ENCODE measurements at regions not wholly inside any gene's neighbourhood (a gene's known extent, or its start where the extent isn't known, plus 50 kb on each side); places are given as distances from the start of the nearest gene placed in this dataset.

- TF ChIP-seq EZH2phosphoT487 (IDR thresholded peaks at IDR 0.05; ENCODE audit: insufficient read depth, low read depth) (no peak), EZH2 (IDR thresholded peaks at IDR 0.05; ENCODE audit: insufficient read depth, poor library complexity, severe bottlenecking) (no peak)
- Histone ChIP-seq H3K36me3 (ENCODE audit: low read depth) (no peaks in the 10 kb centered on the region), H3F3A (ENCODE audit: insufficient read depth) (no peaks in the 10 kb centered on the region), H2AFZ (no peak overlapping the region), H3K4me2 (ENCODE audit: unreplicated experiment) (no peak overlapping the region), H3K27me3 (replicated peaks; ENCODE audit: insufficient read depth) (peaks cover 16% of the 10 kb centered on the region), H3K79me2 (ENCODE audit: insufficient read depth) (no peaks in the 10 kb centered on the region), H3K9me3 (ENCODE audit: low read depth) (no peaks in the 10 kb centered on the region), H3K9ac (no peak overlapping the region), H3K4me1 (ENCODE audit: insufficient read depth) (no peaks in the 10 kb centered on the region), H3K9me2 (ENCODE audit: insufficient read depth) (no peaks in the 10 kb centered on the region), H4K20me1 (ENCODE audit: insufficient read depth) (no peaks in the 10 kb centered on the region; the same call in 1 of the 2 replicates), H3K27ac (no peak overlapping the region), H3K4me3 (no peak overlapping the region)
- no peak for DNase-seq
- in situ Hi-C loops (cut with MboI): no loop called here
- 91% methylated on average over 1 of the region's 1 CpG for WGBS, 2 experiments (ENCODE audit: low coverage in 1 of 2, low lambda C conversion rate in 2 of 2, missing lambda C conversion rate in 2 of 2)
These were observed 76.4 kb upstream of the TMEM158 start for GRCh38 chr3:45302470-45302869.

GRCh38 chr3:45306406-45307008, 80.4 kb upstream of the TMEM158 start:
- in situ Hi-C loops (cut with MboI): no loop called here
- WGBS, 2 experiments (ENCODE audit: low coverage in 1 of 2, low lambda C conversion rate in 2 of 2, missing lambda C conversion rate in 2 of 2): 82 to 88% methylated on average over 25 to 37 of the region's 37 CpGs

GRCh38 chr3:45309876-45310275, 78.5 kb upstream of the LARS2 start:
- 75 to 76% methylated on average over 3 of the region's 3 CpGs for WGBS, 2 experiments (ENCODE audit: low coverage in 1 of 2, low lambda C conversion rate in 2 of 2, missing lambda C conversion rate in 2 of 2)

More at GRCh38 chr3:45306406-45307008, 80.4 kb upstream of the TMEM158 start:
- Histone ChIP-seq H3K4me1 (ENCODE audit: insufficient read depth) (no peaks in the 10 kb centered on the region), H3K9me2 (ENCODE audit: insufficient read depth) (no peaks in the 10 kb centered on the region), H3K9me3 (ENCODE audit: low read depth) (no peaks in the 10 kb centered on the region), H4K20me1 (ENCODE audit: insufficient read depth) (no peaks in the 10 kb centered on the region; the same call in 1 of the 2 replicates), H3K4me3 (no peak overlapping the region), H3K27ac (no peak overlapping the region), H3K36me3 (ENCODE audit: low read depth) (no peaks in the 10 kb centered on the region), H3K9ac (no peak overlapping the region), H3K79me2 (ENCODE audit: insufficient read depth) (no peaks in the 10 kb centered on the region), H3K4me2 (ENCODE audit: unreplicated experiment) (no peak overlapping the region), H2AFZ (no peak overlapping the region), H3K27me3 (replicated peaks; ENCODE audit: insufficient read depth) (0 out of 2 replicates have a peak, but pooled peaks cover 9% of the 10 kb centered on the region), H3F3A (ENCODE audit: insufficient read depth) (no peaks in the 10 kb centered on the region)
- DNase-seq: no peak
- no peak for TF ChIP-seq EZH2 (IDR thresholded peaks at IDR 0.05; ENCODE audit: insufficient read depth, poor library complexity, severe bottlenecking)
- no peak for TF ChIP-seq EZH2phosphoT487 (IDR thresholded peaks at IDR 0.05; ENCODE audit: insufficient read depth, low read depth)

GRCh38 chr3:45311327-45311726, 77.0 kb upstream of the LARS2 start:
- WGBS, 2 experiments (ENCODE audit: low coverage in 1 of 2, low lambda C conversion rate in 2 of 2, missing lambda C conversion rate in 2 of 2): 18 to 25% methylated on average over 3 of the region's 3 CpGs
- Histone ChIP-seq H3K36me3 (ENCODE audit: low read depth) (no peaks in the 10 kb centered on the region), H3K27me3 (replicated peaks; ENCODE audit: insufficient read depth) (0 out of 2 replicates have a peak, but pooled peaks cover 6% of the 10 kb centered on the region), H3F3A (ENCODE audit: insufficient read depth) (no peaks in the 10 kb centered on the region), H3K9me3 (ENCODE audit: low read depth) (no peaks in the 10 kb centered on the region), H3K79me2 (ENCODE audit: insufficient read depth) (no peaks in the 10 kb centered on the region), H3K4me1 (ENCODE audit: insufficient read depth) (no peaks in the 10 kb centered on the region), H3K4me2 (ENCODE audit: unreplicated experiment) (no peak overlapping the region), H2AFZ (no peak overlapping the region), H3K27ac (no peak overlapping the region), H3K9me2 (ENCODE audit: insufficient read depth) (no peaks in the 10 kb centered on the region), H3K4me3 (no peak overlapping the region), H3K9ac (no peak overlapping the region), H4K20me1 (ENCODE audit: insufficient read depth) (no peaks in the 10 kb centered on the region)
- TF ChIP-seq EZH2 (IDR thresholded peaks at IDR 0.05; ENCODE audit: insufficient read depth, poor library complexity, severe bottlenecking) (no peak), EZH2phosphoT487 (IDR thresholded peaks at IDR 0.05; ENCODE audit: insufficient read depth, low read depth) (no peak)
- no peak for DNase-seq
- in situ Hi-C loops (cut with MboI): no loop called here

More at GRCh38 chr3:45309876-45310275, 78.5 kb upstream of the LARS2 start:
- H3K79me2 ChIP-seq (ENCODE audit: insufficient read depth): no peaks in the 10 kb centered on the region
- no peak overlapping the region for H3K9ac ChIP-seq
- no peaks in the 10 kb centered on the region for H3K36me3 ChIP-seq (ENCODE audit: low read depth)
- no peak for DNase-seq
- no peak overlapping the region for H3K4me2 ChIP-seq (ENCODE audit: unreplicated experiment)
- no peaks in the 10 kb centered on the region; the same call in 1 of the 2 replicates for H4K20me1 ChIP-seq (ENCODE audit: insufficient read depth)
- H3K4me3 ChIP-seq: no peak overlapping the region
- H3K4me1 ChIP-seq (ENCODE audit: insufficient read depth): no peaks in the 10 kb centered on the region
- TF ChIP-seq EZH2phosphoT487 (IDR thresholded peaks at IDR 0.05; ENCODE audit: insufficient read depth, low read depth) (no peak), EZH2 (IDR thresholded peaks at IDR 0.05; ENCODE audit: insufficient read depth, poor library complexity, severe bottlenecking) (no peak)
- H3K9me2 ChIP-seq (ENCODE audit: insufficient read depth): no peaks in the 10 kb centered on the region
- H3K27ac ChIP-seq: no peak overlapping the region
- no peaks in the 10 kb centered on the region for H3F3A ChIP-seq (ENCODE audit: insufficient read depth)
- in situ Hi-C loops (cut with MboI): no loop called here
- H3K27me3 ChIP-seq (replicated peaks; ENCODE audit: insufficient read depth): 0 out of 2 replicates have a peak, but pooled peaks cover 14% of the 10 kb centered on the region
- H2AFZ ChIP-seq: no peak overlapping the region
- H3K9me3 ChIP-seq (ENCODE audit: low read depth): no peaks in the 10 kb centered on the region

Measured in GM23248 (cell line).